PC-9 (cell line): ENCODE measurements at regions not wholly inside any gene's neighbourhood (a gene's known extent, or its start where the extent isn't known, plus 50 kb on each side); places are given as distances from the start of the nearest gene placed in this dataset.

Experiments
- EZH2 ChIP-seq: fragments of 200-600 bp; sonication (generic); IDR thresholded peaks from 2 replicates; pipeline ENCODE4 v1.8.0; 2017; ENCODE audit warnings: antibody characterized with exemption, low read depth
- TF ChIP-seq, protein P1 (sequence below): fragments of 200-600 bp; sonication (generic); conservative IDR thresholded peaks from 2 replicates; pipeline ENCODE4 v1.6.1; 2017; ENCODE audit warnings: mixed run types, antibody characterized with exemption, mild to moderate bottlenecking, moderate library complexity

DNA sequence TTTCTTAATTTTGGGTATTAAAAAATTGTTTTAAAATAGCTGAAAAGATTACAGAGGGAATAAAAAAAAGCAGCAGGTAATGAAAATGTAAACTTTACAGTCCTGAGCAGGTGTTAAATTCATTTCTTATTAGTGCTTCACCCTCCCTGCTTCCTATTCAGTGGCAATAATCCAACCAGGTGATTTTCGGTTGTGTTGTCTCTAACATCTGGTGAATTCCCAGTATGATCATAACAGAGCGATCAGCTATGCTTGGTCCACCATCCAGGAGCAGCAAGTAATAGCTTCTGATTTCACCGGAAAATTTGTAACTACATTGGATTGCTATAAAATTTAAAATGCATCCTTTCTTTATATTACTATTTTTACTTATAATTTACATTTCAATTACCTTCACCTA lies 673.1 kb downstream of the SOCS6 start:
- TF ChIP-seq, protein P1, sequence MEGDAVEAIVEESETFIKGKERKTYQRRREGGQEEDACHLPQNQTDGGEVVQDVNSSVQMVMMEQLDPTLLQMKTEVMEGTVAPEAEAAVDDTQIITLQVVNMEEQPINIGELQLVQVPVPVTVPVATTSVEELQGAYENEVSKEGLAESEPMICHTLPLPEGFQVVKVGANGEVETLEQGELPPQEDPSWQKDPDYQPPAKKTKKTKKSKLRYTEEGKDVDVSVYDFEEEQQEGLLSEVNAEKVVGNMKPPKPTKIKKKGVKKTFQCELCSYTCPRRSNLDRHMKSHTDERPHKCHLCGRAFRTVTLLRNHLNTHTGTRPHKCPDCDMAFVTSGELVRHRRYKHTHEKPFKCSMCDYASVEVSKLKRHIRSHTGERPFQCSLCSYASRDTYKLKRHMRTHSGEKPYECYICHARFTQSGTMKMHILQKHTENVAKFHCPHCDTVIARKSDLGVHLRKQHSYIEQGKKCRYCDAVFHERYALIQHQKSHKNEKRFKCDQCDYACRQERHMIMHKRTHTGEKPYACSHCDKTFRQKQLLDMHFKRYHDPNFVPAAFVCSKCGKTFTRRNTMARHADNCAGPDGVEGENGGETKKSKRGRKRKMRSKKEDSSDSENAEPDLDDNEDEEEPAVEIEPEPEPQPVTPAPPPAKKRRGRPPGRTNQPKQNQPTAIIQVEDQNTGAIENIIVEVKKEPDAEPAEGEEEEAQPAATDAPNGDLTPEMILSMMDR, result no peak
- no peak for TF ChIP-seq EZH2
